ENCODE measurements at regions not wholly inside any gene's neighbourhood (a gene's known extent, or its start where the extent isn't known, plus 50 kb on each side); places are given as distances from the start of the nearest gene placed in this dataset.
A peak's percentile ranks its signal among the peaks of the same experiment; 100 is the strongest.

DNA sequence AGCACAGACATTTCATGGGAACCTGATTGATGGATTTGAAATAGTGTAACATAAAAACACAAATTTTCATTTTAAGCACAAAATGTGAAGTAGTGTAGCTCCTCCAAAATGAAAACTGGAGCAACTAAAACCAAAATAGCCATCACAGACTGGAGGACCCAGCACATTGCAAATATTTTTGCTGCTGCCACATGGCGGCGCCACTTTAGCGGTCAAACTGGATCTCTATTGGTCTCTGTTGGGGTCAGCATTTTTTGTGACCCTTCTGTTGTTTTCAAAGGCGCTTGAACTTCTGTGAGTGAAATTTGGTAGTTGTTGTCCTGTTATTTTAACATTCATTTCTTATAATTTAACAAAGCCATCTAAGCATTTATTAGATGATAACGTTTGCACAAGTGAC lies 259.9 kb downstream of the IL20RB start:
- H3K4me1 ChIP-seq, result no peaks in the 10 kb centered on the region
- H3K9me3 ChIP-seq, result no peaks in the 10 kb centered on the region
- 34% methylated on average over 5 of the region's 5 CpGs for WGBS, 2 donors
- H3K36me3 ChIP-seq (ENCODE audit: low read depth, missing control alignments), result no peaks in the 10 kb centered on the region
- H3K4me3 ChIP-seq, result no peak overlapping the region
- TF ChIP-seq, protein P1, sequence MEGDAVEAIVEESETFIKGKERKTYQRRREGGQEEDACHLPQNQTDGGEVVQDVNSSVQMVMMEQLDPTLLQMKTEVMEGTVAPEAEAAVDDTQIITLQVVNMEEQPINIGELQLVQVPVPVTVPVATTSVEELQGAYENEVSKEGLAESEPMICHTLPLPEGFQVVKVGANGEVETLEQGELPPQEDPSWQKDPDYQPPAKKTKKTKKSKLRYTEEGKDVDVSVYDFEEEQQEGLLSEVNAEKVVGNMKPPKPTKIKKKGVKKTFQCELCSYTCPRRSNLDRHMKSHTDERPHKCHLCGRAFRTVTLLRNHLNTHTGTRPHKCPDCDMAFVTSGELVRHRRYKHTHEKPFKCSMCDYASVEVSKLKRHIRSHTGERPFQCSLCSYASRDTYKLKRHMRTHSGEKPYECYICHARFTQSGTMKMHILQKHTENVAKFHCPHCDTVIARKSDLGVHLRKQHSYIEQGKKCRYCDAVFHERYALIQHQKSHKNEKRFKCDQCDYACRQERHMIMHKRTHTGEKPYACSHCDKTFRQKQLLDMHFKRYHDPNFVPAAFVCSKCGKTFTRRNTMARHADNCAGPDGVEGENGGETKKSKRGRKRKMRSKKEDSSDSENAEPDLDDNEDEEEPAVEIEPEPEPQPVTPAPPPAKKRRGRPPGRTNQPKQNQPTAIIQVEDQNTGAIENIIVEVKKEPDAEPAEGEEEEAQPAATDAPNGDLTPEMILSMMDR (IDR thresholded peaks at IDR 0.05), result peak in 2 of 3 experiments; percentile 46
- no peak for TF ChIP-seq POLR2A (IDR thresholded peaks at IDR 0.05)
- DNase-seq, result peak; percentile 53
- H3K27me3 ChIP-seq, result no peaks in the 10 kb centered on the region
- H3K27ac ChIP-seq, result no peak overlapping the region
- intact Hi-C loops (cut with DNase I; ENCODE audit: low total_unique reads), result no loop called here

DNA sequence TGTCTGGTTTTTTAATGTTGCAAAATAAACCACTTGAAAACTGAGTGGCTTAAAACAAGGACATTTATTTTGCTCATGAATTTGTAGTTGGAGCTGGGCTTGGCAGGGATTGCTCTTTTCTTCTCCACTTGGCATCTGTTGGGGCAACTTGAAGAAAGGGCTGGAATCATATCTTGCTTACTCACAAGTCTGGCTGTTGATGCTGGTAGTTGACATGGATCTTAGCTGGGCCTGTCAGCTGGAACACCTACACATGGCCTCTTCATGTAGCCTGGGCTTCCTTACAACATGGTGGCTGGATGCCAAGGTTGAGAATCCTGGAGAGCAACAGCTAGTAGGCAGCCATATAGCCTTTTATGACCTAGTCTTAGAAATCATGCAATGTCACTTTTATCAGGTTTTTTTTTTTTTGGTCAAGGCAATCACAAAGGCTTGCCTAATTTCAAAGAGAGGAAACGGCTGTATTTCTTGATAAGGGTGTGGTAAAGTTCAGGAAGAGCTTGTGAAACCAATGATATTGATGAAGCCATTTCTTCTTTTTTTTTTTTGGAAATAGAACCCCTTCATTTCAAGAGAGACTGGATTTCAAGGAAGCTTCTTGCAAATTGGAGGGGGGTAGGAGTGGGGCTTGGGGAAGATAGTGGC lies 262.1 kb downstream of the IL20RB start:
- no peaks in the 10 kb centered on the region for H3K4me1 ChIP-seq
- H3K27ac ChIP-seq, result no peak overlapping the region
- no peaks in the 10 kb centered on the region for H3K9me3 ChIP-seq
- H3K27me3 ChIP-seq, result no peaks in the 10 kb centered on the region
- intact Hi-C loops (cut with DNase I; ENCODE audit: low total_unique reads), result no loop called here
- TF ChIP-seq, protein P1 (IDR thresholded peaks at IDR 0.05), result no peak
- TF ChIP-seq POLR2A (IDR thresholded peaks at IDR 0.05), result no peak
- H3K36me3 ChIP-seq (ENCODE audit: low read depth, missing control alignments), result no peaks in the 10 kb centered on the region
- H3K4me3 ChIP-seq, result no peak overlapping the region
- WGBS, 2 donors, result 66 to 86% methylated on average over 1 of the region's 1 CpG
- no peak for DNase-seq

DNA sequence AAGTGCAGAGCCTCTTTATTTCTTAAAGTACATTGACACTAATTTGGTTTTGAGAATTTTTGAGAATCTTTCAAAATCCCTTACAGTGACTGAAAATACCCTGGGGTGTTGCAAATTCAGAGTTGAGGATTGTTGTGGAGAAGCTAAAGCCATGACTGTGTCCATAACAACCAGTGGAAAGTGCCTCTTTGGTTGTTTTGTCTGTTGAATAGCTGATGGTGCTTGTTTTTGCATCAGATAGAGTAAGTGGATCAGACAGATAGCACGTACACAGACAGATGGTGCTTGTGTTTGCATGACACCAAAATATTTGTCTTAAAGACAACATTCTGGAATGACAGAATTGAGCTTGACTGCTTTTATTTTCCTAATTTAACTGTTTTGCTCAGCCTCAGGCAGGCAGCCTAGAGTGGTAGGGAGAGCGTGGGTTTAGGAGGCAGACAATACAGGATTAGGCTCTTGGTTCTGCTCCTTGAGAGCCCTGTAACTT lies 265.0 kb downstream of the IL20RB start:
- Histone ChIP-seq H3K4me3 (no peak overlapping the region), H3K4me1 (no peaks in the 10 kb centered on the region), H3K27ac (no peak overlapping the region), H3K9me3 (no peaks in the 10 kb centered on the region), H3K36me3 (ENCODE audit: low read depth, missing control alignments) (no peaks in the 10 kb centered on the region), H3K27me3 (no peaks in the 10 kb centered on the region)
- 63 to 64% methylated on average over 2 of the region's 2 CpGs for WGBS, 2 donors
- TF ChIP-seq POLR2A (IDR thresholded peaks at IDR 0.05), result no peak
- TF ChIP-seq, protein P1 (IDR thresholded peaks at IDR 0.05), result no peak
- DNase-seq, result no peak
- intact Hi-C loops (cut with DNase I; ENCODE audit: low total_unique reads), result no loop called here

DNA sequence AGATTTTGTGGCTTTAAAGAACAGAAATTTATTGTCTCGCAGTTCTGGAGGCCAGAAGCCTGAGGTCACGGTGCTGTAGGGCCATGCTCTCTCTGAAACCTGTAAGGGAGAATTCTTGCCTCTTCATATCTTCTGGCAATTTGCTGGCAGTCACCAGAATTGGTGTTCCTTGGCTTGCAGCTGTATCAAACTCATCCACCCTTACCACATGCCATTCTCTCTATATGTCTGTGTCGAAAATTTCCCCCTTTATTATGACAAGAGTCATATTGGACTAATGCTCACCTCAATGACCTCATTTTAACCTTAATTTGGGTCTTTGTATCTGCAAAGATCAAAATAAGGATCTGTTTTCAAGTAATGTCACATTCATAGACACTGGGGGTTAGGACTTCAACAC lies 266.7 kb downstream of the IL20RB start:
- no peaks in the 10 kb centered on the region for H3K9me3 ChIP-seq
- no peaks in the 10 kb centered on the region for H3K27me3 ChIP-seq
- TF ChIP-seq, protein P1 (IDR thresholded peaks at IDR 0.05), result no peak
- no peak for TF ChIP-seq POLR2A (IDR thresholded peaks at IDR 0.05)
- no peaks in the 10 kb centered on the region for H3K36me3 ChIP-seq (ENCODE audit: low read depth, missing control alignments)
- no peak overlapping the region for H3K4me3 ChIP-seq
- no peaks in the 10 kb centered on the region for H3K4me1 ChIP-seq
- H3K27ac ChIP-seq, result no peak overlapping the region
- WGBS, 2 donors, result 76 to 87% methylated on average over 3 of the region's 3 CpGs
- intact Hi-C loops (cut with DNase I; ENCODE audit: low total_unique reads), result no loop called here
- DNase-seq, result no peak

DNA sequence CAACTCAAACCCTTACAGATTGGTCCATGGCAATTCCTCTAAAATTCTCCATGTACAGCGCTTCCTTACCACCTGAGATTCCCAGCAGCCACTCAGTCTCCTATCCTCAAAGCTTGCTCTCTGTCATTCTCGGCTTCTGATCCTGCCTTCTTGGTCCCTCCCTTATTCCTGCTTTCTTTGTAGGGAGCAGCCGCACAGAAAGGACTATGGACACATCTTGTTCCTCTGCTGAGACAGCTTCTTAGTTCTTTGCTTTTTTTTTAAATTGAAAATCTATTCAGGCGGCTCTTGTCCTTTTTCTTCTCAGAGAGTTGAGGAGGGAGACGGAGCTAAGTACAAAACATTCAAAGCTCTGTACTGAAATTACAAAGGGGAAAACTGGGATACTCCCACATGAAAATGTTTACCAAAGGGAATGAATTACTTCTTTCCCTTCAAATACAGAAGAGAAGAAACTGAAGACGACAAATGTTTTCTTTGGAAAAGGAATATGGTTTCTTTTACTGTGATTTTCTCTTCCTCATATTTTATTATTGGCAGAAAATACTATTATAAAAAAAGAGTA lies 285.1 kb downstream of the IL20RB start:
- no peaks in the 10 kb centered on the region for H3K27me3 ChIP-seq
- no peaks in the 10 kb centered on the region for H3K4me1 ChIP-seq
- WGBS, 2 donors, result 44 to 49% methylated on average over 6 of the region's 6 CpGs
- DNase-seq, result no peak
- no peak overlapping the region for H3K27ac ChIP-seq
- H3K4me3 ChIP-seq, result no peak overlapping the region
- no peak for TF ChIP-seq POLR2A (IDR thresholded peaks at IDR 0.05)
- TF ChIP-seq, protein P1 (IDR thresholded peaks at IDR 0.05), result no peak
- intact Hi-C loops (cut with DNase I; ENCODE audit: low total_unique reads), result no loop called here
- no peaks in the 10 kb centered on the region for H3K9me3 ChIP-seq
- H3K36me3 ChIP-seq (ENCODE audit: low read depth, missing control alignments), result no peaks in the 10 kb centered on the region
